HG03280 (cell line): ENCODE measurements at regions not wholly inside any gene's neighbourhood (a gene's known extent, or its start where the extent isn't known, plus 50 kb on each side); places are given as distances from the start of the nearest gene placed in this dataset.

Experiments used
- ATAC-seq: cut with Tn5 transposase; IDR thresholded peaks from one replicate; pipeline ENCODE4 v1.9.1; 2021; ENCODE audit warnings: mild to moderate bottlenecking, moderate library complexity; ENCODE audit not compliant: unreplicated experiment

DNA sequence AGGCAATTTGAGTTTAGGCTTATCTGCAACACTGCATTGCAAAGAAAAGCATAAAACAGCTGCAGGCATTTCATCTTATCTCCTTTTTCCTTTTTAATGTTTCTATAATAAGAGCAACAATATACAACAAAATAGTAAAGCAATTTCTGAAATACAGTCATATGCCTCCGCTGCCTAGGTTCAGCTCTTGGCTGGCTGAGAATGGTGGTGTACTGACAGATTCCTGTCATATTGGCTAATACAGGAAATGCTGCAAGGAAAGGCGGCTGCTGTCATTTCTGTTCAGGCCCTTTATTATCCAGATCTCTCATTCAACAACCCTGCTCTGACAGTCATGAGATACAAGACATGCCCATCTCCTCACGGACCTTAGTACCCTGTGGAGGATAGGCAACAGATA is 677.0 kb downstream of the TAF11L14 start:
- no peak for ATAC-seq

DNA sequence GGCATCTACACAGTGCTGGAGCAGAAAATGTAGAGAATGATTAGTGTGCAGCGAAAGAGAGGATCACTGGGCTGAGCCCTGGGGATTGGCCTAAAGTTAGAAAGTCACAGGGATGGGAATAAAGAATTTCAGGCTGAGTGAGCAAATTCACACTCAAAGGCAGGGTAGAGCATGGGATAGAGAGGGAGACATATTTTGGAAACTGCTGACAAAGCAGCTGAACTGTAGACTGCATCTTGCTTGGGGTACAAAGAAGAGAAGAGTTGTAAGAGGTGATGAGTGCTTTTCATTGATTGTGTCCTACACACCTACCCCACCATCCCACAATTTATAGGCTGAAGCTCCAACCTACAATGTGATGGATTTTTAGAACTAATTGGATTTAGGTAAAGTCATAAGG is 677.8 kb downstream of the TAF11L14 start:
- no peak for ATAC-seq

DNA sequence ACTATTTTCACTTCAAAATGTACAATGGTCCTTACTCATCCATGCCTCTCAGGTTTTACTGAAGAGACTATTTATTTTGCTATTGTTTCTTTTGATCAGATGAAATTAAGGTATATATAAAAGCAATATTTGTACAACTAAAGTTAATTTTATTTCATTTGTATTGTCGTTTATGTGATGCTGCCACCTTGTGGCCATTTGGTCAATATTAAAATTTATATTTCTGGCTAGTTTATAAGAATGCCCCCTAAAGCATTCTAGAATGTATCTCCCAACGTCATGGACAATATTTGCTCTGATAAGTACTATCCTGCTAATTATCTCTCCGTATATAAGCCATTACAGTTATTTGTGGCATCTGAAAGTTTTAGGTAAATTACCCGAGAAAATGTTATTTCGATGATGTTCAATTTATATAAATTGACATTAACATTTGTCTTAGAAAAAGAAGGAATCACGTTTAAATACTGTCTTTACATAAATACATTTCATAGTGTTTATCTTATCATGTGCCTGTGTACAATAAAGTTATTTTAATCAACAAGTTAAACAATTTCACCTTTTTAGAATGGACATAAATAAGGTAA is 680.0 kb downstream of the TAF11L14 start:
- no peak for ATAC-seq

DNA sequence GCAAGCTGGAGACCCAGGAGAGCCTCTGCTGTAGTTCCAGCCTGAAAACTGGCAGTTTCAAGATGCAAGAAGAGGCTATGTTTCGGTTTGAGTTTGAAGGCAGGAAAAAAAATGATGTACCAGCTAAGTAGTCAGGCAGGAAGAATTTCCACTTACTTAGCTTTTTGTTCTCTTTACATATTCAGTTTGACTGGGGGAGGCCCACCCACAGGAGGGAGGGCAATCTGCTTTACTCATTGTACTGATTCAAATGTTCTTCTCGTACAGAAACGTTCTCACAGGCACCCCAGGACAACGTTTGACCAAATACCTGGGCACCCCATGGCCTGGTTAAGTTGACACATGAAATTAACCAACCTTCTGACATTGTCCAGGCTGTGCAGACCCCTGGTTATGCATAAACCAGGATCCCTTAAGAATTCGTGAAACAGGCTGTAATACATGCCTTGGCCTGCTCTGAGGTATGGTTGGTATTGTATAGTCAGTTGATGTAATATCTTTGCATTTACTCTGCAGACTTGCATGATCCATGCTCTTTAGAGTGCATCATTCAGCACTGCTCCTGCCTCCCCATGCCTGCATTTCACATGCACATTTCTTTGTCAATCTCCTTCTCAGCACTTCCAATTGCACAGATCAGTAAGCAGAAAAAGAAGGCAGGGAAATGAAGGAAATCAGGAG is 687.1 kb downstream of the TAF11L14 start:
- ATAC-seq: no peak

DNA sequence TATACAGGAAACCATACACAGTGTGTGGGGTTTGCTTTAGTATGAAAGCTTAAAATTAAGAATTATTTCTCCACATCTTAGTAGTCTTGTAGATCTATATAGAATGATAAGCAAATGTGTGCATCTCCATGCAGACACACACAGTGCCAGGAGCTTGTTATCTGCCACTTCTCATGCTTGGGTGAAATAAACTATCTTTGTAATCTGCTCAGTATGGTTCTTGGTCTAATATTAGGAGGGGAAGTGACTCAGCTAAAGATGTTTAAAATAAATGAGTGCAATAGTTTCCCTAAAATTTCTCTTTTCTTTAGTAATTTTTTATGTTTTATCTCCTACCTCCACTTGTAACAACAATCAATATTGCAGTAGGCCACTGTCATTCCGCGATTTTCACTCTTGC is 689.6 kb downstream of the TAF11L14 start:
- ATAC-seq: no peak

GRCh38 chr5:18325431-18325830 is 691.2 kb downstream of the TAF11L14 start:
- ATAC-seq: no peak

DNA sequence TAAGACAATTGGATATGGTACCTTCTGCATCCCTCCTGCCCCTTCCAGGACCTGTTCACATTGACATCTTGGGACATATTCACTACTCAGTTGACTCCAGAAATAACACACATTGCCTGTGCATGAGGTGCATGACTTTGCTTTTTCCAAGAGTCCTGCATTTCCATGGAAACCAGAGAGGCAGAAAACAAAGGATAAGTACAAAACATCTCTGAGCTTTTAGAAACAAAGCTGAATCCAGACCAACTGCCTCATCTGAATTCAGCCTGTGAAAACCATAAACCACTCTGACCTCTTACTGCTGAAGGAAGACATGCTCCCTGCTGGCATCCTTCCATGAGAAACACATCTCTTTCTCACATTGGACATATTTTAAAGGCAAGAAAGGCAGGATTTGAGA is 695.1 kb downstream of the TAF11L14 start:
- no peak for ATAC-seq

GRCh38 chr5:18333841-18334240 is 699.6 kb downstream of the TAF11L14 start:
- ATAC-seq: no peak

- ATAC-seq: no peak
Measured at GRCh38 chr5:18334949-18335348, 700.7 kb downstream of the TAF11L14 start.

DNA sequence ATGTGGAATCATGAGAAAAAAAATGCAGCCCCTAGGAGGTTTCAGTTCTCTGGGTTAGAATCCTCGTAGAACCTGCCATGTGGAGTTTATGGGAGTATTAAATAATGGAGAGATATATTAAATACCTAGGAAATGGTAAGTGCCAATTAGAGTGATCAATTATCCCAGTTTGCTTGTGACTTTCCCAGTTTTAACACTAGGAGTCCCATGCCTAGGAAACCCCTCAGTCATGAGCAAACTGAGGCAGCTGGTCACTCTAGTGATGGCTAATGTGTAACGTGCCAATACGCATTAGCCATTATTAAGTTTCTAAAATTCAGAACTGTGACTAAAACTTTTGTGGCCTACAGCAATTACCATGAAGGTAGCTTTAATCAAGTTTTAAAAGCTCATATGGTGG is 720.6 kb downstream of the TAF11L14 start:
- ATAC-seq: no peak

GRCh38 chr5:18357486-18357885 is 723.2 kb downstream of the TAF11L14 start:
- no peak for ATAC-seq

GRCh38 chr5:18366234-18366633 is 732.0 kb downstream of the TAF11L14 start:
- ATAC-seq: no peak

DNA sequence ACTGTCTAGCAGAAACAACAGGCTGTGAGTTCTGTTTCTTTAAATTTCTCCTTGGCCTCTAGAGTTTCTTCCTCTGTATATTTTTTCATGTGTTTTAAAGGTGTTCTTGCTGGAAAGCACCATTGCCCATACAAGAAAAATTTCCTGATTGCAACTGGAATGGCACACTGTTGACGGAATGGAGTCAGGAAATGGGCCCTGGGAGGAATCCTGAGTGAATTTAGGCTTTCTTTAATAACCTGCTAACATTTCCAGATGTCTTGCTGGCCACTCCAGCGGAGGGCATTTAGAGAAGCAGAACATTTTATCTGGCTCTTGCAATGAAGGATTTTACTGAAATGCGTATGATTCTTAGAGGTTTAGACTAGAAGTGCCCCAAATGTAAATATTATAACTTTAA is 736.3 kb downstream of the TAF11L14 start:
- ATAC-seq: no peak

DNA sequence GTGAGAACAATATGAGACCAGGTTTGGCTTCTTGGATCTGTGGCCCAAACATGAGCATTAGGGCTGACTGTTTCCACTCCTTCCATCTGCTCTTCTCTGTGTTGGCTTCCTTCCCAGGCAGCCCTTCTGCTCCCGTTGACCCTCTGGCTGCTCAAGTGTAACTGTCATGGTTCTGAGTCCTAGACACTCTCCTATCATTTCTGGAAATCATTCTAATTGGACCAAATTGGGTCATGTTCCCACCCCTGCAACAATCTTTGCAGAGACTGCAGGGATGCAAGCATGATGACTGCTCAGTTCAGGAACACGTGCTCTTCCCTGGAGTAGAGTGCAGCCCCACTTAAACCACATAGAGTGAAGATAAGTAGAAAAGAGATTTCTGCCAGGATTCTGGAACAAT is 741.4 kb downstream of the TAF11L14 start:
- ATAC-seq: no peak

- no peak for ATAC-seq
Measured at GRCh38 chr5:18378066-18378465, 743.8 kb downstream of the TAF11L14 start.

- no peak for ATAC-seq
Measured at GRCh38 chr5:18379189-18379588, 744.9 kb downstream of the TAF11L14 start.

GRCh38 chr5:18380729-18381362 is 746.6 kb downstream of the TAF11L14 start:
- no peak for ATAC-seq

DNA sequence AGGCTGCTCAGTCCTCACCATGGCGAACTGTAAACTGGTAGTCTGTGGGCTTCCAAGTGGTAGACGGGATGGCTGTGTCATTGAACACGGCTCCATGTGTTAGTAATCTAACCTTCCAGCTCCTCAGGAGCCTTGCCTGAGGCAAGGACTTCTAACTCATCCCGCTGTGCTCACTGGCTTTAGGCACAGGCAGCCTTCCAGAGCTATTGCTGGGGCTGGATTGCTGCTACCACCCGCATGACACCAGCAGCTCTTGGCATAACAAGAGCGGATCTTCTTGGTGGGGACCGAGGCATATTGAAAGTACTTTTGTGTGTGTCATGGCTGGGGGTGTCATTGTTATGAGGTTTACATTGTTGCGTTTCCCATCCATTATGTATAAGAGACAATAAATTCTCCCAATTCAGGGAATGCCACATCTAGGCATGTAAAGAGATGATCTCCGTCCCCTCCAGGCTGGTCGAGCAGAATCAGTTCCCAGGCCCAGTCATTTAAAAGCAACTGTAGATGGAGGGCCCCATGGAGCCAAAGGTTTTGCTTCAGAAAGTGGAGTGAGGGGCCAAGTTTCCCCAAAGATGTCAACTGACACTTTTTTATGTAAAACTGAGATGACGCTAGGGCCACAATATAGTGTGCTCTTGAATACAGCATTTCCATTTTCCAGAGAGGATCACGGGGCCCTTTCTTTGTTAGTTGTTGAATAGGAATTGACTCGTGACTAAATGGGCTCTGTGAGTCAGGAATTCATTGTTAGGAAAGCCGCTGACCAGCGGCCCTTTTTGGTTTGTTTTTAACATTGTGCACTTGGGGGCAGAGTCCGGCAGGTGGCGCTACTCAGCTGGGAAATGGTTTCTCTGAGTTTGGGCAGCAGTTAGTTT is 759.5 kb downstream of the TAF11L14 start:
- ATAC-seq: no peak

DNA sequence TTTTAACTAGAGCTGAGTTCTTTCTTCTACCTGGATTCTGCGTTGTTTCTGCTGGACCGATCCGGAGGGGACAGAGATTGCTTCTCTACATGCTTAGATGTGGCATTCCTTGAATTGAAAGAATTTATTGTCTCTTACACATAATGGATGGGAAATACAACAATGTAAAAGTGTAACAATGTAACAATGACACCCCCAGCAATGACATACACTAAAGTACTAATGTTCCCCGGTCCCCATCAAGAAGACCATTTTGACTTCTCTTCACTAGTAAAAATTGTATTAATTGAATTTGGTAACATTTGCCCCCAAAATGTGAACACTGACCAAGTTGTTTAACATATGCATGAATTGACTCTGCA is 760.2 kb downstream of the TAF11L14 start:
- no peak for ATAC-seq

DNA sequence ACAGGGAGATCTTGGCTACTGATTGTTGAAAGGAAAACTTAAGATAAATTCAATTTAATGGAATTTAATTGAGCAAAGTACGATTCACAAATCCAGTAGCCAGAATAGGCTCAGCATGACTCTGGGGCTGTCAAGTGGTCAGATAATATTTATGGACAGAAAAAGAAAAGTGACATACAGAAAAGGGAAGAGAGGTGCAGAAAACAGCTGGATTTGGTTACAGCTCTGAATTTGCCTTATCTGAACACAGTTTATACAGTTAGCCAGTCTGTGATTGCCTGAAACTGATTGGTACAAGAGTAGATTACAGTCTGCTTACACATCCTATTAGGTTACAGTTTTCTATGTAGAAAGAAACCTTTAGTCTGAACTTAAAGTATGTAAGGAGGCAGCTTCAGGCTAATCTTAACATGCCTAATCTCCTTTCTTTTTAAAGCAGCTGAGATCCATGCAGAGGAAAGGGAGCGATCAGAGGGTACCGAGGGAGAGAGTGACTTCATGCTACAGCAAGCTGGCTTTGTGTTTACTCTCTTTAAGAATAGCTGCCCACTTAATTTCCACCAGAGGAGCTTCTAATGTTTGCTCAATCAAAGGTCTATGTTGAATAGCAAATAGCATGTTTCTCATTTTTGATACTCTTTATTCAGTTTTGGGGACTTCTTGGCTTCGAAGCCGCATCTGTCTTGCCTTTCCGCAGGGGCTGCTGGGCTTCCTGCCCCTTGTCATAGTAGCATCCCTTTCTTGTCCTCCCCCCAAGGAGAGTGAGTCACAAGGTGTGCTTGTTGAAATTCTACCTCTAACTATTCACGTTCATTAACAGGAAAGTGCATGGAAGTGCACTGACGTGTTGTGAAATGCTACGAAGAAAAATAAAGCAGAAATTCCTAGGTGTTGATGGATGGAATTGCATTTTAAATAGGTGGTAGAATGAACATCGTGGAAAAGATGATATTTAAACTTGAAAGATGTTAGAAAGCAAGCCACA is 761.2 kb downstream of the TAF11L14 start:
- no peak for ATAC-seq
